ENCODE measurements at regions not wholly inside any gene's neighbourhood (a gene's known extent, or its start where the extent isn't known, plus 50 kb on each side); places are given as distances from the start of the nearest gene placed in this dataset.

DNA sequence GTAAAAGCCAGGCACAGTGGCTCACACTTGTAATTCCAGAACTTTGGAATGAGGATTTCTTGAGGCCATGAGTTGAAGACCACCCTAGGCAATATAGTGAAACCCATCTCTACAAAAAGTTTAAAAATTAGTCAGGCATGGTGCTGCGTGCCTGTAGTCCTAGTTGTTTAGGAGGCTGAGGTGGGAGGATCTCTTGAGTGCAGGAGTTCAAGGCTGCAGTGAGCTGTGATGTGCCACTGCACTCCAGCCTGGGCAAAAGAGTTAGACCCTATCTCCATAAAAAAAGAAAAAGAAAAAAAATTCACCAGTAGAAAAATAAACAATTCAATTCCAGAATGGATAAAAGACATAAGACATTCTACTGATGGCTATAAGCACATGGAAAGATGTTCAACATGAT, 104.9 kb upstream of the LGSN start:
- TF ChIP-seq EZH2 (IDR thresholded peaks at IDR 0.05; ENCODE audit: borderline replicate concordance) (no peak), EZH2phosphoT487 (IDR thresholded peaks at IDR 0.05; ENCODE audit: low read depth, severe bottlenecking, unreplicated experiment) (no peak)
- TF ChIP-seq, protein P1, sequence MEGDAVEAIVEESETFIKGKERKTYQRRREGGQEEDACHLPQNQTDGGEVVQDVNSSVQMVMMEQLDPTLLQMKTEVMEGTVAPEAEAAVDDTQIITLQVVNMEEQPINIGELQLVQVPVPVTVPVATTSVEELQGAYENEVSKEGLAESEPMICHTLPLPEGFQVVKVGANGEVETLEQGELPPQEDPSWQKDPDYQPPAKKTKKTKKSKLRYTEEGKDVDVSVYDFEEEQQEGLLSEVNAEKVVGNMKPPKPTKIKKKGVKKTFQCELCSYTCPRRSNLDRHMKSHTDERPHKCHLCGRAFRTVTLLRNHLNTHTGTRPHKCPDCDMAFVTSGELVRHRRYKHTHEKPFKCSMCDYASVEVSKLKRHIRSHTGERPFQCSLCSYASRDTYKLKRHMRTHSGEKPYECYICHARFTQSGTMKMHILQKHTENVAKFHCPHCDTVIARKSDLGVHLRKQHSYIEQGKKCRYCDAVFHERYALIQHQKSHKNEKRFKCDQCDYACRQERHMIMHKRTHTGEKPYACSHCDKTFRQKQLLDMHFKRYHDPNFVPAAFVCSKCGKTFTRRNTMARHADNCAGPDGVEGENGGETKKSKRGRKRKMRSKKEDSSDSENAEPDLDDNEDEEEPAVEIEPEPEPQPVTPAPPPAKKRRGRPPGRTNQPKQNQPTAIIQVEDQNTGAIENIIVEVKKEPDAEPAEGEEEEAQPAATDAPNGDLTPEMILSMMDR (IDR thresholded peaks at IDR 0.05; ENCODE audit: poor library complexity), result no peak

All from hepatocyte (in vitro differentiated cells).